Stomach smooth muscle (tissue), 2 donors: ENCODE measurements at regions not wholly inside any gene's neighbourhood (a gene's known extent, or its start where the extent isn't known, plus 50 kb on each side); places are given as distances from the start of the nearest gene placed in this dataset.

Experiments used
- H3K27ac ChIP-seq: one replicate; pipeline ENCODE4 v1.7.0; 2013; ENCODE audit warnings: mild to moderate bottlenecking, low read length, inconsistent platforms
- H3K27me3 ChIP-seq, 2 donors: one replicate each; pipeline ENCODE4 v1.7.0; 2013; ENCODE audit warnings: low read length in 2 of 2; ENCODE audit not compliant: insufficient read depth in 2 of 2, control insufficient read depth in 1 of 2
- H3K36me3 ChIP-seq, 2 donors: one replicate each; pipeline ENCODE4 v1.7.0; 2013; ENCODE audit warnings: low read length in 2 of 2; ENCODE audit not compliant: control insufficient read depth in 2 of 2, insufficient read depth in 2 of 2
- H3K4me1 ChIP-seq: one replicate; pipeline ENCODE4 v1.7.0; 2013; ENCODE audit warnings: low read length; ENCODE audit not compliant: control insufficient read depth, insufficient read depth
- H3K4me3 ChIP-seq, 2 donors: one replicate each; pipeline ENCODE4 v1.7.0; 2013; ENCODE audit warnings: low read length in 2 of 2
- H3K9ac ChIP-seq, 2 donors: one replicate each; pipeline ENCODE4 v1.7.0; 2013; ENCODE audit warnings: low read length in 2 of 2, mild to moderate bottlenecking in 1 of 2
- H3K9me3 ChIP-seq, 2 donors: one replicate each; pipeline ENCODE4 v1.7.0; 2013; ENCODE audit warnings: low read length in 2 of 2; ENCODE audit not compliant: control insufficient read depth in 2 of 2
- donor health status: healthy.
- donor health status: Pancreatic carcinoma.

GRCh38 chr9:107856633-107857032, 367.1 kb upstream of the KLF4 start:
- Histone ChIP-seq H3K9ac (no peak overlapping the region), H3K27me3 (no peaks in the 10 kb centered on the region), H3K4me1 (no peaks in the 10 kb centered on the region), H3K27ac (no peak overlapping the region), H3K9me3 (peaks cover 4 to 9% of the 10 kb centered on the region in 2 donors), H3K36me3 (no peaks in the 10 kb centered on the region), H3K4me3 (no peak overlapping the region)

- Histone ChIP-seq H3K9me3 (peaks cover 4 to 9% of the 10 kb centered on the region in 2 donors), H3K4me1 (no peaks in the 10 kb centered on the region)
Measured at GRCh38 chr9:107855164-107855563, 365.6 kb upstream of the KLF4 start.

GRCh38 chr9:107853461-107853860, 363.9 kb upstream of the KLF4 start:
- Histone ChIP-seq H3K4me1 (no peaks in the 10 kb centered on the region), H3K9me3 (peaks cover 4% of the 10 kb centered on the region in 2 donors), H3K9ac (no peak overlapping the region), H3K27ac (no peak overlapping the region), H3K27me3 (no peaks in the 10 kb centered on the region), H3K4me3 (no peak overlapping the region), H3K36me3 (no peaks in the 10 kb centered on the region)

More at GRCh38 chr9:107855164-107855563, 365.6 kb upstream of the KLF4 start:
- no peak overlapping the region for H3K27ac ChIP-seq
- no peaks in the 10 kb centered on the region for H3K27me3 ChIP-seq
- no peak overlapping the region for H3K4me3 ChIP-seq
- H3K9ac ChIP-seq = no peak overlapping the region
- no peaks in the 10 kb centered on the region for H3K36me3 ChIP-seq

- no peak overlapping the region for H3K9ac ChIP-seq
- H3K4me3 ChIP-seq = no peak overlapping the region
- no peaks in the 10 kb centered on the region for H3K27me3 ChIP-seq
- no peaks in the 10 kb centered on the region for H3K36me3 ChIP-seq
- no peaks in the 10 kb centered on the region for H3K4me1 ChIP-seq
- H3K27ac ChIP-seq = no peak overlapping the region
- H3K9me3 ChIP-seq = peaks cover 4% of the 10 kb centered on the region in 2 donors
Measured at GRCh38 chr9:107852891-107853290, 363.3 kb upstream of the KLF4 start.

- no peaks in the 10 kb centered on the region for H3K4me1 ChIP-seq
- H3K27ac ChIP-seq = no peak overlapping the region
- H3K27me3 ChIP-seq = no peaks in the 10 kb centered on the region
- no peak overlapping the region for H3K9ac ChIP-seq
- no peaks in the 10 kb centered on the region for H3K36me3 ChIP-seq
- peaks cover 4% of the 10 kb centered on the region in 2 donors for H3K9me3 ChIP-seq
- H3K4me3 ChIP-seq = no peak overlapping the region
Measured at GRCh38 chr9:107850653-107851052, 361.1 kb upstream of the KLF4 start.

- no peaks in the 10 kb centered on the region for H3K4me1 ChIP-seq
- H3K27ac ChIP-seq = no peak overlapping the region
- H3K9ac ChIP-seq = no peak overlapping the region
- H3K4me3 ChIP-seq = no peak overlapping the region
- H3K36me3 ChIP-seq = no peaks in the 10 kb centered on the region
- no peaks in the 10 kb centered on the region for H3K27me3 ChIP-seq
- no peaks in the 10 kb centered on the region for H3K9me3 ChIP-seq
Measured at GRCh38 chr9:107847978-107848964, 358.7 kb upstream of the KLF4 start.

GRCh38 chr9:107842530-107842929, 353.0 kb upstream of the KLF4 start:
- Histone ChIP-seq H3K36me3 (no peaks in the 10 kb centered on the region), H3K27me3 (no peaks in the 10 kb centered on the region), H3K9me3 (no peaks in the 10 kb centered on the region), H3K4me1 (no peaks in the 10 kb centered on the region), H3K27ac (no peak overlapping the region), H3K9ac (no peak overlapping the region), H3K4me3 (no peak overlapping the region)

GRCh38 chr9:107841076-107841475, 351.5 kb upstream of the KLF4 start:
- H3K36me3 ChIP-seq = no peaks in the 10 kb centered on the region
- H3K9me3 ChIP-seq = no peaks in the 10 kb centered on the region
- H3K27ac ChIP-seq = no peak overlapping the region
- H3K4me3 ChIP-seq = no peak overlapping the region
- no peaks in the 10 kb centered on the region for H3K27me3 ChIP-seq
- no peak overlapping the region for H3K9ac ChIP-seq
- no peaks in the 10 kb centered on the region for H3K4me1 ChIP-seq

- Histone ChIP-seq H3K9me3 (no peaks in the 10 kb centered on the region), H3K27ac (no peak overlapping the region), H3K36me3 (no peaks in the 10 kb centered on the region), H3K9ac (no peak overlapping the region), H3K27me3 (no peaks in the 10 kb centered on the region), H3K4me1 (no peaks in the 10 kb centered on the region), H3K4me3 (no peak overlapping the region)
Measured at GRCh38 chr9:107839371-107839770, 349.8 kb upstream of the KLF4 start.

- H3K4me3 ChIP-seq = no peak overlapping the region
- H3K36me3 ChIP-seq = no peaks in the 10 kb centered on the region
- H3K27ac ChIP-seq = no peak overlapping the region
- H3K27me3 ChIP-seq = no peaks in the 10 kb centered on the region
- H3K9ac ChIP-seq = no peak overlapping the region
- H3K4me1 ChIP-seq = no peaks in the 10 kb centered on the region
- H3K9me3 ChIP-seq = no peaks in the 10 kb centered on the region
Measured at GRCh38 chr9:107838766-107839165, 349.2 kb upstream of the KLF4 start.

- no peak overlapping the region for H3K27ac ChIP-seq
Measured at GRCh38 chr9:107836300-107836699, 346.7 kb upstream of the KLF4 start.

More at GRCh38 chr9:107836300-107836699, 346.7 kb upstream of the KLF4 start:
- H3K9ac ChIP-seq = no peak overlapping the region
- H3K4me3 ChIP-seq = no peak overlapping the region
- no peaks in the 10 kb centered on the region for H3K9me3 ChIP-seq
- no peaks in the 10 kb centered on the region for H3K4me1 ChIP-seq
- no peaks in the 10 kb centered on the region for H3K27me3 ChIP-seq
- H3K36me3 ChIP-seq = no peaks in the 10 kb centered on the region
